Esophagus muscularis mucosa (tissue), 4 donors: ENCODE measurements at regions not wholly inside any gene's neighbourhood (a gene's known extent, or its start where the extent isn't known, plus 50 kb on each side); places are given as distances from the start of the nearest gene placed in this dataset.

Source experiments
- DNase-seq: peaks from one replicate; pipeline ENCODE4 v3.0.0-alpha.2; 2017; ENCODE audit errors: extremely low spot score
- H3K27ac ChIP-seq, 4 donors: fragments of 200-600 bp; sonication (generic); replicated peaks in 1 of 4; 1 replicate in 3 of 4; 2 replicates in 1 of 4; pipeline ENCODE4 v1.5.1; 2016 to 2019; ENCODE audit warnings: mild to moderate bottlenecking in 1 of 4
- H3K27me3 ChIP-seq, 4 donors: fragments of 200-600 bp; sonication (generic); one replicate each; pipeline versions ENCODE4 v1.5.1 to v1.6.0; 2016 to 2019
- H3K36me3 ChIP-seq, 4 donors: fragments of 200-600 bp; sonication (generic); one replicate each; pipeline ENCODE4 v1.5.1; 2016 to 2019
- H3K4me1 ChIP-seq, 4 donors: fragments of 200-600 bp; sonication (generic); one replicate each; pipeline ENCODE4 v1.5.1; 2016 to 2019
- H3K4me3 ChIP-seq, 4 donors: fragments of 200-600 bp; sonication (generic); 1 replicate in 2 of 4; 2 replicates in 2 of 4; pipeline ENCODE4 v1.5.1; 2016 to 2019; ENCODE audit warnings: mild to moderate bottlenecking in 4 of 4, moderate library complexity in 1 of 4
- H3K9me3 ChIP-seq, 4 donors: fragments of 200-600 bp; sonication (generic); 1 replicate in 3 of 4; 2 replicates in 1 of 4; pipeline ENCODE4 v1.5.1; 2016 to 2019
- CTCF ChIP-seq, 3 experiments: fragments of 200-600 bp in 2 of 3; fragments of 450-650 bp in 1 of 3; sonication (generic) in 2 of 3; IDR thresholded peaks; one replicate each; pipeline ENCODE4 v1.5.1; 2017 to 2019; ENCODE audit warnings: antibody characterized with exemption in 3 of 3, mild to moderate bottlenecking in 2 of 3, moderate library complexity in 1 of 3
- EP300 ChIP-seq: sonication (generic); formaldehyde crosslinking; IDR thresholded peaks from one replicate; pipeline ENCODE4 v1.6.1; 2017; ENCODE audit warnings: antibody characterized with exemption
- POLR2A ChIP-seq: fragments of 450-650 bp; IDR thresholded peaks from one replicate; pipeline ENCODE4 v1.6.1; 2017; ENCODE audit warnings: antibody characterized with exemption, moderate library complexity, mild to moderate bottlenecking, low read depth
- POLR2AphosphoS5 ChIP-seq, 2 donors: sonication (generic); formaldehyde crosslinking; IDR thresholded peaks; one replicate each; pipeline ENCODE4 v1.6.1; 2017; ENCODE audit warnings: antibody characterized with exemption in 2 of 2
- WGBS: methylation state at CpG from one replicate; pipeline ENCODE4 v1.1.5; 2018; 5-methylcytosine and 5-hydroxymethylcytosine counted together
- intact Hi-C: fragments of 100-400 bp; cut with DNase I; formaldehyde crosslinking; loops from one replicate; pipeline ENCODE4 v1.15.1; 2023

- TF ChIP-seq POLR2AphosphoS5 (IDR thresholded peaks at IDR 0.05) = no peak
- TF ChIP-seq CTCF (IDR thresholded peaks at IDR 0.05) = no peak
- no peak for TF ChIP-seq EP300
- no peaks in the 10 kb centered on the region for H3K4me1 ChIP-seq
- no peak overlapping the region for H3K27ac ChIP-seq
- intact Hi-C loops = no loop called here
- H3K27me3 ChIP-seq = no peaks in the 10 kb centered on the region
- no peak for DNase-seq
- H3K9me3 ChIP-seq = no peaks in the 10 kb centered on the region
- WGBS = 86% methylated on average over 3 of the region's 3 CpGs
- no peaks in the 10 kb centered on the region for H3K36me3 ChIP-seq
- no peak overlapping the region for H3K4me3 ChIP-seq
These were observed 349.9 kb upstream of the SLC35B3 start for GRCh38 chr6:8785223-8785622.

GRCh38 chr6:8783191-8783590 is 347.8 kb upstream of the SLC35B3 start:
- TF ChIP-seq POLR2A (no peak), EP300 (no peak), CTCF (IDR thresholded peaks at IDR 0.05) (no peak), POLR2AphosphoS5 (IDR thresholded peaks at IDR 0.05) (no peak)
- no peak overlapping the region for H3K4me3 ChIP-seq
- H3K27ac ChIP-seq = no peak overlapping the region
- DNase-seq = no peak
- no peaks in the 10 kb centered on the region for H3K9me3 ChIP-seq
- intact Hi-C loops = no loop called here
- H3K27me3 ChIP-seq = no peaks in the 10 kb centered on the region
- no peaks in the 10 kb centered on the region for H3K4me1 ChIP-seq
- H3K36me3 ChIP-seq = no peaks in the 10 kb centered on the region

- H3K27me3 ChIP-seq = no peaks in the 10 kb centered on the region
- H3K4me3 ChIP-seq = no peak overlapping the region
- DNase-seq = no peak
- 85% methylated on average over 2 of the region's 2 CpGs for WGBS
- intact Hi-C loops = no loop called here
- H3K27ac ChIP-seq = no peak overlapping the region
- no peaks in the 10 kb centered on the region for H3K36me3 ChIP-seq
- TF ChIP-seq CTCF (IDR thresholded peaks at IDR 0.05) = no peak
- no peak for TF ChIP-seq POLR2A
- TF ChIP-seq EP300 = no peak
- TF ChIP-seq POLR2AphosphoS5 (IDR thresholded peaks at IDR 0.05) = no peak
- no peaks in the 10 kb centered on the region for H3K4me1 ChIP-seq
- H3K9me3 ChIP-seq = no peaks in the 10 kb centered on the region
These were observed 345.3 kb upstream of the SLC35B3 start for GRCh38 chr6:8780653-8781052.

- Histone ChIP-seq H3K4me1 (no peaks in the 10 kb centered on the region), H3K27ac (no peak overlapping the region), H3K36me3 (no peaks in the 10 kb centered on the region), H3K4me3 (no peak overlapping the region), H3K9me3 (no peaks in the 10 kb centered on the region), H3K27me3 (no peaks in the 10 kb centered on the region)
- intact Hi-C loops = no loop called here
- no peak for DNase-seq
- TF ChIP-seq POLR2AphosphoS5 (IDR thresholded peaks at IDR 0.05) = no peak
- no peak for TF ChIP-seq CTCF (IDR thresholded peaks at IDR 0.05)
- no peak for TF ChIP-seq EP300
- TF ChIP-seq POLR2A = no peak
- 77% methylated on average over 1 of the region's 1 CpG for WGBS
These were observed 329.4 kb upstream of the SLC35B3 start for GRCh38 chr6:8764733-8765132.

- WGBS = 74% methylated on average over 1 of the region's 1 CpG
- H3K27ac ChIP-seq = no peak overlapping the region
- H3K4me3 ChIP-seq = no peak overlapping the region
- TF ChIP-seq POLR2A = no peak
- intact Hi-C loops = no loop called here
- H3K36me3 ChIP-seq = no peaks in the 10 kb centered on the region
- H3K4me1 ChIP-seq = no peaks in the 10 kb centered on the region
- no peaks in the 10 kb centered on the region for H3K9me3 ChIP-seq
- no peak for DNase-seq
- no peaks in the 10 kb centered on the region for H3K27me3 ChIP-seq
These were observed 325.6 kb upstream of the SLC35B3 start for GRCh38 chr6:8760951-8761350.
